Activated T-cell treated with anti-CD3 and anti-CD28 coated beads, Interleukin-2, amount 50 U/mL, for 48 hours (primary cell): ENCODE measurements at regions not wholly inside any gene's neighbourhood (a gene's known extent, or its start where the extent isn't known, plus 50 kb on each side); places are given as distances from the start of the nearest gene placed in this dataset.

Experiments
- DNase-seq, 2 experiments: peaks; one replicate each; pipeline ENCODE4 v3.0.0-alpha.2; 2020

- DNase-seq = no peak
These were observed 1342.9 kb upstream of the ADGRB3 start for GRCh38 chr6:67292169-67292568.

- DNase-seq = no peak
These were observed 1347.5 kb upstream of the ADGRB3 start for GRCh38 chr6:67287566-67287965.

GRCh38 chr6:67285770-67286495, 1349.1 kb upstream of the ADGRB3 start:
- no peak for DNase-seq

- no peak for DNase-seq
These were observed 1357.8 kb upstream of the ADGRB3 start for GRCh38 chr6:67277312-67277711.

- DNase-seq = no peak
These were observed 1368.8 kb upstream of the ADGRB3 start for GRCh38 chr6:67265996-67266921.

- no peak for DNase-seq
These were observed 1382.4 kb upstream of the ADGRB3 start for GRCh38 chr6:67252663-67253062.

GRCh38 chr6:67248077-67248476, 1387.0 kb upstream of the ADGRB3 start:
- no peak for DNase-seq

GRCh38 chr6:67244037-67244436, 1391.0 kb upstream of the ADGRB3 start:
- no peak for DNase-seq

GRCh38 chr6:67237277-67237676, 1397.8 kb upstream of the ADGRB3 start:
- no peak for DNase-seq

- no peak for DNase-seq
These were observed 1404.0 kb upstream of the ADGRB3 start for GRCh38 chr6:67231092-67231491.

GRCh38 chr6:67224989-67225388, 1410.1 kb upstream of the ADGRB3 start:
- no peak for DNase-seq

- no peak for DNase-seq
These were observed 1413.9 kb upstream of the ADGRB3 start for GRCh38 chr6:67221226-67221625.

- no peak for DNase-seq
These were observed 1415.7 kb upstream of the ADGRB3 start for GRCh38 chr6:67219346-67219745.

GRCh38 chr6:67212584-67212983, 1422.5 kb upstream of the ADGRB3 start:
- no peak for DNase-seq

GRCh38 chr6:67210450-67210849, 1424.6 kb upstream of the ADGRB3 start:
- no peak for DNase-seq

GRCh38 chr6:67201563-67201962, 1433.5 kb upstream of the ADGRB3 start:
- DNase-seq = no peak

- DNase-seq = no peak
These were observed 1434.3 kb upstream of the ADGRB3 start for GRCh38 chr6:67200626-67201403.

GRCh38 chr6:67199425-67199824, 1435.7 kb upstream of the ADGRB3 start:
- DNase-seq = no peak

- no peak for DNase-seq
These were observed 1444.3 kb upstream of the ADGRB3 start for GRCh38 chr6:67190733-67191132.

GRCh38 chr6:67184405-67184804, 1450.7 kb upstream of the ADGRB3 start:
- no peak for DNase-seq

- DNase-seq = no peak
These were observed 1460.0 kb upstream of the ADGRB3 start for GRCh38 chr6:67175101-67175500.

- no peak for DNase-seq
These were observed 1458.6 kb upstream of the EYS start for GRCh38 chr6:67165606-67166005.

- DNase-seq = no peak
These were observed 1453.8 kb upstream of the EYS start for GRCh38 chr6:67160820-67161219.
